IPS-20b (cell line): ENCODE measurements at regions not wholly inside any gene's neighbourhood (a gene's known extent, or its start where the extent isn't known, plus 50 kb on each side); places are given as distances from the start of the nearest gene placed in this dataset.

Experiments used
- H3K27ac ChIP-seq: one replicate; pipeline ENCODE4 v1.5.1; 2013; ENCODE audit warnings: low read length
- H3K27me3 ChIP-seq: 2 replicates; pipeline ENCODE4 v1.6.1; 2013; ENCODE audit warnings: mild to moderate bottlenecking, low read length, inconsistent platforms; ENCODE audit not compliant: insufficient read depth
- H3K36me3 ChIP-seq: 2 replicates; pipeline ENCODE4 v1.6.1; 2013; ENCODE audit warnings: low read depth, mild to moderate bottlenecking, inconsistent platforms, low read length, moderate library complexity; ENCODE audit not compliant: insufficient read depth
- H3K4me1 ChIP-seq: 2 replicates; pipeline ENCODE4 v1.6.1; 2013; ENCODE audit warnings: mild to moderate bottlenecking, control low read depth, inconsistent platforms, low read length, moderate library complexity; ENCODE audit not compliant: insufficient read depth
- H3K4me3 ChIP-seq: 2 replicates; pipeline ENCODE4 v1.5.1; 2013; ENCODE audit warnings: mild to moderate bottlenecking, low read length, inconsistent platforms
- H3K9ac ChIP-seq: 2 replicates; pipeline ENCODE4 v1.6.1; 2013; ENCODE audit warnings: low read depth, mild to moderate bottlenecking, inconsistent platforms, low read length, moderate library complexity
- H3K9me3 ChIP-seq: 2 replicates; pipeline ENCODE4 v1.6.1; 2013; ENCODE audit warnings: mild to moderate bottlenecking, low read depth, low read length, inconsistent platforms; ENCODE audit not compliant: insufficient read depth

DNA sequence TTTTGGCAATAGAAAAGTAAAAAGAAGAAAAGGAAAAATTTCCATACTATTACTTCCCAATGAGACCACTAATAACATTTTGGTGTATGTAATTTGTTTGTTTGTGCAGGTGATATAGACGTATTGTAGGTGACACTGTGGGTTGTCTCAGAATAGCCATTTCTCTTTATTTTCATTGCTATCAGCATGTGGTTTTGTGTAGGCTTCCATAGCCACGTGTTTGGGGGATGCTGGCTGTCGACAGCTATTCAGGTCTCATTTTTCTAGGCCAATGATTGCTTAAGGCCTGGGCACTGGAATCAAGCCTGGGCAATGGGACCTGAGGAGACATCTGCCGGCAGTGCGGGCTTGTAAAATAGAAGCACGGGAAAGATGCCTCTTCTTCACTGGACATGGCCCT is 71.0 kb upstream of the KCTD1 start:
- no peaks in the 10 kb centered on the region for H3K27me3 ChIP-seq
- H3K36me3 ChIP-seq, result no peaks in the 10 kb centered on the region
- H3K27ac ChIP-seq, result no peak overlapping the region
- H3K9ac ChIP-seq, result no peak overlapping the region
- H3K9me3 ChIP-seq, result peaks cover 11% of the 10 kb centered on the region; the same call in 1 of the 2 replicates
- H3K4me1 ChIP-seq, result peaks cover 9% of the 10 kb centered on the region; the same call in 1 of the 2 replicates
- H3K4me3 ChIP-seq, result no peak overlapping the region

DNA sequence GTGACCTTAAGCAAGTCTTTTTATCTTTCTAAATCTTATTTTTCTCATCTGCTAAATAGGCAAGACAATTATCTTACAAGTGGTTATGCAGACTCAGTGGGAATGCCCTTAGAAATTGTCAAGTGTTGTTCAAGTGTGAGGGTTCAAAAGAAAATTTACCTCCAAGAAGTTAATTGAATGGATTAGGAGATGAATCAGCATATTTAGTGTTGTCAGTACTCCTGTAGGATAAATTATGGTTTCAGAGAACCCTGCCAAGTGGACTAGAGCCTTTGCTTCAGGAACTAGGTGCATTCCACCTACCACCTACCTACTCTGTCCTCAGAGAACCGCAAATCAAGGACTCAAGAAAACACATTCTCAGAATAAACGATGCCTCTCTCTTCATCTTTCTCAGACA is 69.8 kb upstream of the KCTD1 start:
- no peak overlapping the region for H3K4me3 ChIP-seq
- no peak overlapping the region for H3K27ac ChIP-seq
- no peaks in the 10 kb centered on the region for H3K9me3 ChIP-seq
- H3K9ac ChIP-seq, result no peak overlapping the region
- H3K36me3 ChIP-seq, result no peaks in the 10 kb centered on the region
- peaks cover 13% of the 10 kb centered on the region; the same call in 1 of the 2 replicates for H3K4me1 ChIP-seq
- H3K27me3 ChIP-seq, result no peaks in the 10 kb centered on the region

GRCh38 chr18:26617151-26617554 is 68.8 kb upstream of the KCTD1 start:
- Histone ChIP-seq H3K27ac (no peak overlapping the region), H3K27me3 (no peaks in the 10 kb centered on the region), H3K4me3 (no peak overlapping the region), H3K9ac (no peak overlapping the region), H3K9me3 (no peaks in the 10 kb centered on the region), H3K4me1 (peaks cover 13% of the 10 kb centered on the region; the same call in 1 of the 2 replicates), H3K36me3 (no peaks in the 10 kb centered on the region)

DNA sequence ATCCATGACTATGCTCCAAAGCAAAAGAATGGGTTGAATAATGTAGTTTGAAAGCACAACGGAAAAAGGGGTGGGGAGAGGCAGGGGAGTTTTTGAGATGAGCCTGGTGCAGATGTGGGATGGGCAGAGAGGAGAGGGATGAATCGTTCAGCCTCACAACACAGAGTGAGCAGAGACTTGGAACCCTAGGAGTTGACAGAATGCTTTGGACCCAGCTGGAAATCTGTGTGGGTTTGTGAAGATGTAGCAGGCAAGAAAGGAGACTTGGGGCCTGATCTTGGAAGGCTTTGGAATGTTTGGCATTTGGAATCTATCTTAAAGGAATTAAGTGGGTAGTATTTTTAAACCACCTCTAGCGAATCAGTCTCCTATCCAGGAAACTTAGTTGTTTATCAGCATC is 66.0 kb upstream of the KCTD1 start:
- Histone ChIP-seq H3K36me3 (no peaks in the 10 kb centered on the region), H3K27me3 (no peaks in the 10 kb centered on the region), H3K4me3 (no peak overlapping the region), H3K9me3 (no peaks in the 10 kb centered on the region), H3K9ac (no peak overlapping the region), H3K4me1 (peaks cover 13% of the 10 kb centered on the region; the same call in 1 of the 2 replicates), H3K27ac (no peak overlapping the region)
